GM23338 (cell line): ENCODE measurements at regions not wholly inside any gene's neighbourhood (a gene's known extent, or its start where the extent isn't known, plus 50 kb on each side); places are given as distances from the start of the nearest gene placed in this dataset.

Source experiments
- ATAC-seq: fragments of 200-7000 bp; cut with Tn5 transposase; 3 replicates; pipeline ENCODE4 v1.9.1; 2020
- DNase-seq: peaks from one replicate; pipeline ENCODE4 v3.0.0-alpha.2; 2015; ENCODE audit warnings: low spot score
- H2AFZ ChIP-seq: fragments of 200-600 bp; sonication (generic); 2 replicates; pipeline ENCODE4 v1.8.0; 2016; ENCODE audit warnings: antibody characterized with exemption, mild to moderate bottlenecking, moderate library complexity
- H3F3A ChIP-seq: fragments of 200-600 bp; sonication (generic); replicated peaks from 2 replicates; pipeline ENCODE4 v1.8.0; 2017; ENCODE audit warnings: antibody characterized with exemption, mixed run types, low read depth
- H3K27ac ChIP-seq: fragments of 200-600 bp; sonication (generic); 2 replicates; pipeline ENCODE4 v1.6.1; 2016; ENCODE audit warnings: low read depth
- H3K27me3 ChIP-seq: fragments of 200-600 bp; sonication (generic); 2 replicates; pipeline ENCODE4 v1.8.0; 2016; ENCODE audit warnings: mild to moderate bottlenecking, mixed run types, moderate library complexity; ENCODE audit not compliant: insufficient read depth
- H3K36me3 ChIP-seq: fragments of 200-600 bp; sonication (generic); 2 replicates; pipeline ENCODE4 v1.8.0; 2016; ENCODE audit warnings: mild to moderate bottlenecking; ENCODE audit not compliant: insufficient read depth
- H3K4me1 ChIP-seq: fragments of 200-600 bp; sonication (generic); 2 replicates; pipeline ENCODE4 v1.8.0; 2016; ENCODE audit warnings: mild to moderate bottlenecking, moderate library complexity; ENCODE audit not compliant: insufficient read depth
- H3K4me2 ChIP-seq: fragments of 200-600 bp; sonication (generic); 2 replicates; pipeline ENCODE4 v1.7.1; 2017; ENCODE audit warnings: mixed run types
- H3K4me3 ChIP-seq: fragments of 200-600 bp; sonication (generic); 2 replicates; pipeline ENCODE4 v1.6.1; 2016; ENCODE audit warnings: mixed run types
- H3K79me2 ChIP-seq: fragments of 200-600 bp; sonication (generic); replicated peaks from 2 replicates; pipeline ENCODE4 v1.8.0; 2017; ENCODE audit warnings: mild to moderate bottlenecking; ENCODE audit not compliant: insufficient read depth
- H3K9me2 ChIP-seq: fragments of 200-600 bp; sonication (generic); 2 replicates; pipeline ENCODE4 v1.8.0; 2017; ENCODE audit not compliant: insufficient read depth
- H4K20me1 ChIP-seq: fragments of 200-600 bp; sonication (generic); replicated peaks from 2 replicates; pipeline ENCODE4 v1.8.0; 2017; ENCODE audit warnings: mild to moderate bottlenecking; ENCODE audit not compliant: insufficient read depth
- H3K27ac Mint-ChIP-seq: 2 replicates; pipeline ENCODE4 v1.8.0; 2020; ENCODE audit warnings: inconsistent platforms, mild to moderate bottlenecking, moderate library complexity, mixed read lengths
- H3K27me3 Mint-ChIP-seq: 3 replicates; pipeline ENCODE4 v1.8.0; 2022; ENCODE audit warnings: low read depth, mild to moderate bottlenecking, moderate library complexity, mixed read lengths, inconsistent platforms; ENCODE audit not compliant: insufficient read depth, poor library complexity
- H3K36me3 Mint-ChIP-seq: 3 replicates; pipeline ENCODE4 v1.8.0; 2021; ENCODE audit warnings: low read depth, mild to moderate bottlenecking, inconsistent platforms, moderate library complexity, mixed read lengths
- H3K4me1 Mint-ChIP-seq: 3 replicates; pipeline ENCODE4 v1.8.0; 2020; ENCODE audit warnings: mild to moderate bottlenecking, inconsistent platforms, mixed read lengths
- H3K4me3 Mint-ChIP-seq: 3 replicates; pipeline ENCODE4 v1.8.0; 2021; ENCODE audit warnings: moderate library complexity, mild to moderate bottlenecking, inconsistent platforms, mixed read lengths
- H3K9me3 Mint-ChIP-seq: 3 replicates; pipeline ENCODE4 v1.8.0; 2020; ENCODE audit warnings: moderate library complexity, mild to moderate bottlenecking, inconsistent platforms, mixed read lengths
- CREB1 ChIP-seq: fragments of 250-450 bp; sonication (Bioruptor Pico); IDR thresholded peaks from 2 replicates; pipeline ENCODE4 v1.5.0; 2020; ENCODE audit warnings: low read depth, mild to moderate bottlenecking, moderate library complexity
- CTCF ChIP-seq, 2 experiments: fragments of 200-600 bp in 1 of 2; sonication (generic) in 1 of 2; conservative IDR thresholded peaks; 2 replicates each; pipeline versions ENCODE4 v1.5.1 to v1.6.1; 2016 to 2017; ENCODE audit warnings: antibody characterized with exemption in 2 of 2, low read depth in 2 of 2, mild to moderate bottlenecking in 2 of 2, moderate library complexity in 1 of 2
- ETS1 ChIP-seq: IDR thresholded peaks from 2 replicates; pipeline ENCODE4 v1.6.1; 2016; ENCODE audit warnings: antibody characterized with exemption
- EZH2 ChIP-seq: fragments of 200-600 bp; sonication (generic); IDR thresholded peaks from one replicate; pipeline ENCODE4 v1.8.0; 2017; ENCODE audit warnings: antibody characterized with exemption, mild to moderate bottlenecking, low read depth; ENCODE audit not compliant: unreplicated experiment
- EZH2phosphoT487 ChIP-seq: fragments of 200-600 bp; sonication (generic); IDR thresholded peaks from one replicate; pipeline ENCODE4 v1.8.1; 2018; ENCODE audit warnings: antibody characterized with exemption; ENCODE audit not compliant: unreplicated experiment
- JUNB ChIP-seq: IDR thresholded peaks from one replicate; pipeline ENCODE4 v1.6.1; 2016; ENCODE audit warnings: antibody characterized with exemption; ENCODE audit not compliant: unreplicated experiment
- NANOG ChIP-seq: IDR thresholded peaks from 2 replicates; pipeline ENCODE4 v1.6.1; 2016; ENCODE audit warnings: antibody characterized with exemption, borderline replicate concordance
- POLR2AphosphoS5 ChIP-seq: IDR thresholded peaks from 2 replicates; pipeline ENCODE4 v1.6.1; 2016; ENCODE audit warnings: antibody characterized with exemption, low read depth
- REST ChIP-seq: IDR thresholded peaks from one replicate; pipeline ENCODE4 v1.6.1; 2018; ENCODE audit warnings: antibody characterized with exemption; ENCODE audit not compliant: unreplicated experiment
- STAT1 ChIP-seq: IDR thresholded peaks from one replicate; pipeline ENCODE4 v1.6.1; 2016; ENCODE audit warnings: antibody characterized with exemption; ENCODE audit not compliant: unreplicated experiment
- ZNF114 ChIP-seq: fragments of 250-450 bp; sonication (Bioruptor Pico); IDR thresholded peaks from 2 replicates; pipeline ENCODE4 v1.5.0; 2020; ENCODE audit warnings: mild to moderate bottlenecking, moderate library complexity
- ZNF331 ChIP-seq: fragments of 250-450 bp; sonication (Bioruptor Pico); IDR thresholded peaks from 2 replicates; pipeline ENCODE4 v1.5.0; 2020; ENCODE audit warnings: low read depth, mild to moderate bottlenecking, moderate library complexity
- ZNF462 ChIP-seq: fragments of 250-450 bp; sonication (Bioruptor Pico); IDR thresholded peaks from 2 replicates; pipeline ENCODE4 v1.5.0; 2020; ENCODE audit warnings: mild to moderate bottlenecking, moderate library complexity

GRCh38 chr18:78207942-78208341 is 771.7 kb upstream of the SALL3 start:
- Mint-ChIP-seq H3K27me3 (peaks cover 7% of the 10 kb centered on the region), H3K4me3 (no peak overlapping the region), H3K27ac (no peak overlapping the region), H3K36me3 (peaks cover 36% of the 10 kb centered on the region; the same call in 2 of the 3 replicates), H3K4me1 (no peaks in the 10 kb centered on the region), H3K9me3 (peaks cover 98% of the 10 kb centered on the region)
- no peak overlapping the region for H3K4me2 ChIP-seq
- no peaks in the 10 kb centered on the region for H3K27me3 ChIP-seq
- ATAC-seq = no peak
- H4K20me1 ChIP-seq = no peaks in the 10 kb centered on the region
- TF ChIP-seq POLR2AphosphoS5 (no peak), CTCF (conservative IDR thresholded peaks at IDR 0.05; ENCODE audit: low read depth in 2 of 2) (no peak), JUNB (no peak), CREB1 (CRISPR knock-in tag) (no peak), NANOG (no peak), STAT1 (no peak), EZH2 (no peak), ZNF114 (no peak), ZNF462 (CRISPR knock-in tag) (no peak), ZNF331 (CRISPR knock-in tag) (no peak), ETS1 (no peak), EZH2phosphoT487 (no peak), REST (no peak)
- no peak overlapping the region for H3K4me3 ChIP-seq
- H3K27ac ChIP-seq = no peak overlapping the region
- H3F3A ChIP-seq = no peaks in the 10 kb centered on the region
- H2AFZ ChIP-seq = no peak overlapping the region
- no peaks in the 10 kb centered on the region for H3K9me2 ChIP-seq
- DNase-seq = no peak
- no peaks in the 10 kb centered on the region for H3K4me1 ChIP-seq
- H3K79me2 ChIP-seq = no peaks in the 10 kb centered on the region
- no peaks in the 10 kb centered on the region; the same call in none of the 2 replicates for H3K36me3 ChIP-seq
